Upper lobe of right lung (tissue), 1 donor: ENCODE measurements at regions not wholly inside any gene's neighbourhood (a gene's known extent, or its start where the extent isn't known, plus 50 kb on each side); places are given as distances from the start of the nearest gene placed in this dataset.

Experiments
- ATAC-seq: fragments of 200-7000 bp; cut with Tn5 transposase; one replicate; pipeline ENCODE4 v1.9.1; 2020; ENCODE audit warnings: mild to moderate bottlenecking, moderate library complexity
- DNase-seq: peaks from one replicate; pipeline ENCODE4 v3.0.0-alpha.2; 2020
- H3K27ac ChIP-seq: fragments of 200-600 bp; one replicate; pipeline ENCODE4 v1.8.0; 2022
- H3K27me3 ChIP-seq: fragments of 200-600 bp; one replicate; pipeline ENCODE4 v1.8.0; 2022; ENCODE audit warnings: mild to moderate bottlenecking
- H3K36me3 ChIP-seq: fragments of 200-600 bp; one replicate; pipeline ENCODE4 v1.8.0; 2022
- H3K4me1 ChIP-seq: fragments of 200-600 bp; one replicate; pipeline ENCODE4 v1.8.0; 2022
- H3K4me3 ChIP-seq: fragments of 200-600 bp; one replicate; pipeline ENCODE4 v1.8.0; 2022; ENCODE audit warnings: mild to moderate bottlenecking
- H3K9me3 ChIP-seq: fragments of 200-600 bp; one replicate; pipeline ENCODE4 v1.8.0; 2022
- intact Hi-C: fragments of 100-400 bp; cut with DNase I; formaldehyde crosslinking; loops from one replicate; pipeline ENCODE4 v1.11.0; 2022
- TF ChIP-seq, protein P1 (sequence below): fragments of 200-600 bp; IDR thresholded peaks from one replicate; pipeline ENCODE4 v1.8.0; 2022; ENCODE audit warnings: antibody characterized with exemption
- donor health status: DM: no; HTN: yes; CAD: no; lungs with severe emphysema.

DNA sequence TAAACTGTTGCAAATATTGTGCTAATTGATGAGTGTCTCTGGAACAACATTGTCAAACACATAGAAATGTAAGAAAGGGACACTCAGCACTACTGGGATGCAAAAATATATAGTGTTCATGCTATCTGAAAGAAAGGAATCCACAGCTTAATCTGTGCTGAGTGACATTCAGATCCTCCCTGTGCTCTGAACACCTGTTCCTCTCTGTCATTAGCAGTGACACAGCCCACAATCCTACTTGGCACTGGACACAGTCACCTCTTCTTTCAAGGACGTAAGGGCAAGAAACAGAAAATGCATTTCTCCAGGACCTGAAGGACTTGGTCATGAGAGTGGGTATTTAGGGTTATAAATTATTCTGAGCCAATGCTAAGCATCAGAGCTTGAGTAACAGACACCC lies 121.4 kb upstream of the SV2C start:
- H3K4me3 ChIP-seq: no peak overlapping the region
- TF ChIP-seq, protein P1, sequence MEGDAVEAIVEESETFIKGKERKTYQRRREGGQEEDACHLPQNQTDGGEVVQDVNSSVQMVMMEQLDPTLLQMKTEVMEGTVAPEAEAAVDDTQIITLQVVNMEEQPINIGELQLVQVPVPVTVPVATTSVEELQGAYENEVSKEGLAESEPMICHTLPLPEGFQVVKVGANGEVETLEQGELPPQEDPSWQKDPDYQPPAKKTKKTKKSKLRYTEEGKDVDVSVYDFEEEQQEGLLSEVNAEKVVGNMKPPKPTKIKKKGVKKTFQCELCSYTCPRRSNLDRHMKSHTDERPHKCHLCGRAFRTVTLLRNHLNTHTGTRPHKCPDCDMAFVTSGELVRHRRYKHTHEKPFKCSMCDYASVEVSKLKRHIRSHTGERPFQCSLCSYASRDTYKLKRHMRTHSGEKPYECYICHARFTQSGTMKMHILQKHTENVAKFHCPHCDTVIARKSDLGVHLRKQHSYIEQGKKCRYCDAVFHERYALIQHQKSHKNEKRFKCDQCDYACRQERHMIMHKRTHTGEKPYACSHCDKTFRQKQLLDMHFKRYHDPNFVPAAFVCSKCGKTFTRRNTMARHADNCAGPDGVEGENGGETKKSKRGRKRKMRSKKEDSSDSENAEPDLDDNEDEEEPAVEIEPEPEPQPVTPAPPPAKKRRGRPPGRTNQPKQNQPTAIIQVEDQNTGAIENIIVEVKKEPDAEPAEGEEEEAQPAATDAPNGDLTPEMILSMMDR: no peak
- no peaks in the 10 kb centered on the region for H3K9me3 ChIP-seq
- H3K36me3 ChIP-seq: no peaks in the 10 kb centered on the region
- no peaks in the 10 kb centered on the region for H3K4me1 ChIP-seq
- H3K27me3 ChIP-seq: no peaks in the 10 kb centered on the region
- intact Hi-C loops: no loop called here
- ATAC-seq: no peak
- H3K27ac ChIP-seq: no peak overlapping the region
- DNase-seq: no peak

DNA sequence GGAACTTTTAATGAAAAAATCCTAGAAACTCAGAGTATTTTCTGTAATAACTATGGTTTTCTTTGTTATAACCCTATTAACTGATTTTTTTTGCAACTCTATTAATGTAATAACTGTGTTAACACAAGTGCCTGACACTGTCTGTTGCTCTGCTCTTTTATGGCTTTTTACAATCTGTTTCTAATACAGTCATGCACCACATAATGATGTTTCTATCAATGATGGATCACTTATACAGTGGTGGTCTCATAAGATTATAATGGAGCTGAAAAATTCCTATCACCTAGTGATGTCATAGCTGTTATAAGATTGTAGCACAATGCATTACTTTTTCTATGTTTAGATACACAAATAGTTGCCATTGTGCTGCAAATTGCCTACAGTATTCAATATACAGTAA lies 123.1 kb upstream of the SV2C start:
- Histone ChIP-seq H3K36me3 (no peaks in the 10 kb centered on the region), H3K27me3 (no peaks in the 10 kb centered on the region), H3K4me3 (no peak overlapping the region), H3K4me1 (no peaks in the 10 kb centered on the region), H3K9me3 (no peaks in the 10 kb centered on the region), H3K27ac (no peak overlapping the region)
- TF ChIP-seq, protein P1: no peak
- no peak for ATAC-seq
- DNase-seq: no peak
- intact Hi-C loops: no loop called here

DNA sequence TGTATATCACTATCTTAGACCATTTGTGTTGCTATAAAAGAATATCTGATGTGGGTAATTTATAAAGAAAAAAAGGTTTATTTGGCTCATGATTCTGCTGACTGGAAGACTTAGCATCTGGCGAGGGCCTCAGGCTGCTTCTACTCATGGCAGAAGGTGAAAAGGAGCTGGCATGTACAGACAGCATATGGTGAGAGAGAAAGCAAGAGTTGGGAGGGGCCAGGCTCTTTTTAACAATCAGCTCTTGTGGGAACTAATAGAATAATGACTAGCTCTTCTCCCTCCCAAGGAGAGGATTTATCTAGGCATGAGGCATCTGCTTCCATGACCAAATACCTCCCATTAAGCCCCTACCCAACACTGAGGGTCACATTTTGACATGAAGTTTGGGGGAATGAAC lies 130.2 kb upstream of the SV2C start:
- Histone ChIP-seq H3K36me3 (no peaks in the 10 kb centered on the region), H3K4me3 (no peak overlapping the region), H3K9me3 (no peaks in the 10 kb centered on the region), H3K27me3 (no peaks in the 10 kb centered on the region), H3K4me1 (no peaks in the 10 kb centered on the region), H3K27ac (no peak overlapping the region)
- TF ChIP-seq, protein P1: no peak
- intact Hi-C loops: no loop called here
- no peak for DNase-seq
- no peak for ATAC-seq

DNA sequence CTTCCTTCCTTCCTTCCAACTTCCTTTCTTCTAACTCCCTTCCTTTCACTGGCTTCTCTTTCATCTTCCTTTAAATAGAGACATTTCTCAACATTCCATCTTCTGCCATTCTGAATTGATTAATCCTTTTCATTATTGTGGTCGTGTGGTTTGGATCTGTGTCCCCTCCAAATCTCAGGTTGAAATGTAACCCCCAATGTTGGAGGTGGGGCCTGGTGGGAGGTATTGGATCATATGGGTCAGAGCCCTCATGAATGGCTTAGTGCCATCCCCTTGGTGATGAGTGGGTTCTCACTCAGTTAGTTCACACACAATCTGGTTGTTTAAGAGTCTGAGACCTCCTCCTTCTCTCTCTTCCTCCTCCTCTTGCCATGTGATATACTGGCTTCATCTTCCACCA lies 130.9 kb upstream of the SV2C start:
- Histone ChIP-seq H3K36me3 (no peaks in the 10 kb centered on the region), H3K4me3 (no peak overlapping the region), H3K9me3 (no peaks in the 10 kb centered on the region), H3K27me3 (no peaks in the 10 kb centered on the region), H3K4me1 (no peaks in the 10 kb centered on the region), H3K27ac (no peak overlapping the region)
- ATAC-seq: no peak
- TF ChIP-seq, protein P1: no peak
- intact Hi-C loops: no loop called here
- DNase-seq: no peak

DNA sequence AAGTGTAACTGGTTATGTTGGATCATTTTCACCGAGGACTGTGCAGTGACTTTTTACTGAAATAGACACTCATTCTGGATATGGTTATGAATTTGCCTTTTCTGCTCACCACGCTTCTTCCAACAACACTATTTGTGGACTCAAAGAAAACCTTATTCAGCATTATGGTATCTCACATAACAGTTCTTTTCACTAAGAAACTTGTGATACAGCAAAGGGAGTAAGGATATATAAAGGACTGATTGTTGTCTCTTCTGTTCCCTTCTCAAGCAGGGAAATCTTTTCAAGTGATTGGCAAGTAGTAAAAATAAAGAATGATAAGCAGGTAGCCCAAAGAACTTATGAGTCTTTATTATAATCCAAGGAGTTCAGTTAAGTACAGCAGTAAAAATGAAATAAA lies 131.5 kb upstream of the SV2C start:
- Histone ChIP-seq H3K36me3 (no peaks in the 10 kb centered on the region), H3K4me1 (no peaks in the 10 kb centered on the region), H3K4me3 (no peak overlapping the region), H3K9me3 (no peaks in the 10 kb centered on the region), H3K27ac (no peak overlapping the region), H3K27me3 (no peaks in the 10 kb centered on the region)
- intact Hi-C loops: no loop called here
- ATAC-seq (no peak), DNase-seq (no peak)
- TF ChIP-seq, protein P1: no peak

DNA sequence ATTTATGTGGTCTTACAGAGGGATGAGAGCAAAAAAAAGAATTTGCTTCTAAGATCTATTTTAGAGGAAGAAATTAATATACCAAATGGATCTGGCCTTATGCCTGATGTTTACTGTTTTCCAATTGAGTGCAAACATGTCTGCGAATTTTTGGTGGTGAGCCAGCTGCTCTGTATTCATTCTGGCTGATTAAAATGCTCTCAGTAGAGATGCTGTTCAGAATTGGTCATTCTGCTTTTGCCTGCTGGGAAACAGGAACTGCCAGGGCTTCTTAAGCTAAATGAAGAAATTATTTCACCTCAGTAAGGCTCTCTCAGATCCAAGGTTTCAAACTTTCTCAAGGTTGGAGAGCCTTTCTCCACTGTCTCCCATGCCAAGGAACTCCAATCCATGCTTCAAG lies 132.0 kb upstream of the SV2C start:
- DNase-seq (no peak), ATAC-seq (no peak)
- Histone ChIP-seq H3K4me1 (no peaks in the 10 kb centered on the region), H3K9me3 (no peaks in the 10 kb centered on the region), H3K36me3 (no peaks in the 10 kb centered on the region), H3K4me3 (no peak overlapping the region), H3K27ac (no peak overlapping the region), H3K27me3 (no peaks in the 10 kb centered on the region)
- intact Hi-C loops: no loop called here
- TF ChIP-seq, protein P1: no peak
